ENCODE measurements at regions not wholly inside any gene's neighbourhood (a gene's known extent, or its start where the extent isn't known, plus 50 kb on each side); places are given as distances from the start of the nearest gene placed in this dataset.

- ChIA-PET CTCF (ENCODE audit: low intra/inter-chr PET ratio, low total read pairs) (no interaction called here), POLR2A (no interaction called here)
- Histone ChIP-seq H2AFZ (ENCODE audit: low read length) (no peak overlapping the region), H3K4me2 (ENCODE audit: low read depth, low read length) (no peak overlapping the region), H3K9me3 (ENCODE audit: low read length) (no peaks in the 10 kb centered on the region), H3K79me2 (ENCODE audit: insufficient read depth, low read length) (no peaks in the 10 kb centered on the region), H4K20me1 (ENCODE audit: insufficient read depth, low read length) (no peaks in the 10 kb centered on the region), H3K9ac (ENCODE audit: insufficient read depth, low read depth, low read length) (no peak overlapping the region), H3K27me3 (ENCODE audit: control insufficient read depth in 1 of 2, insufficient read depth in 2 of 2, low read length in 2 of 2) (no peaks in the 10 kb centered on the region), H3K36me3 (replicated peaks in 1 of 2; ENCODE audit: control insufficient read depth in 1 of 2, insufficient read depth in 2 of 2, low read length in 2 of 2) (no peaks in the 10 kb centered on the region), H3K27ac (ENCODE audit: extremely low read length, insufficient read depth, low read length) (no peak overlapping the region), H3K4me1 (ENCODE audit: insufficient read depth, low read length) (no peaks in the 10 kb centered on the region), H3K4me3 (replicated peaks in 1 of 3; ENCODE audit: insufficient read depth in 1 of 3, low read depth in 2 of 3, low read length in 3 of 3) (no peak overlapping the region)
- no peak for ATAC-seq
- BruUV-seq (replicated peaks), result no TSS peak
- DNase-seq (ENCODE audit: low spot score), result no peak
- 45% methylated on average over 1 of the region's 1 CpG for WGBS (ENCODE audit: low lambda C conversion rate)
- FAIRE-seq, result no peak
- intact Hi-C loops (cut with micrococcal nuclease; ENCODE audit: unreplicated experiment), result loop anchor here (2.0 kb wide), 1 partner anchor 16 kb away; no protein-coding TSS in a partner anchor
- in situ Hi-C loops (cut with HindIII; ENCODE audit: extremely low pct_ligation_motif_present, low pct_unique_long_range_greater_than_20kb), result no loop called here
- TF ChIP-seq PLRG1 (conservative IDR thresholded peaks at IDR 0.05) (no peak), SP5 (CRISPR knock-in tag; IDR thresholded peaks at IDR 0.05; ENCODE audit: borderline replicate concordance, low read depth) (no peak), NFKBIZ (CRISPR knock-in tag; IDR thresholded peaks at IDR 0.05) (no peak), SAP130 (CRISPR knock-in tag; IDR thresholded peaks at IDR 0.05; ENCODE audit: low read depth) (no peak), ZC3H13 (CRISPR knock-in tag; IDR thresholded peaks at IDR 0.05) (no peak), KAT8 (CRISPR knock-in tag; IDR thresholded peaks at IDR 0.05) (no peak), YY1 (IDR thresholded peaks at IDR 0.05; ENCODE audit: insufficient read depth, insufficient replicate concordance, low read depth, low read length) (no peak), RFXAP (CRISPR knock-in tag; IDR thresholded peaks at IDR 0.05; ENCODE audit: borderline replicate concordance) (no peak), ZNF33A (CRISPR knock-in tag; IDR thresholded peaks at IDR 0.05; ENCODE audit: borderline replicate concordance) (no peak)
- TF ChIP-seq, protein P1, sequence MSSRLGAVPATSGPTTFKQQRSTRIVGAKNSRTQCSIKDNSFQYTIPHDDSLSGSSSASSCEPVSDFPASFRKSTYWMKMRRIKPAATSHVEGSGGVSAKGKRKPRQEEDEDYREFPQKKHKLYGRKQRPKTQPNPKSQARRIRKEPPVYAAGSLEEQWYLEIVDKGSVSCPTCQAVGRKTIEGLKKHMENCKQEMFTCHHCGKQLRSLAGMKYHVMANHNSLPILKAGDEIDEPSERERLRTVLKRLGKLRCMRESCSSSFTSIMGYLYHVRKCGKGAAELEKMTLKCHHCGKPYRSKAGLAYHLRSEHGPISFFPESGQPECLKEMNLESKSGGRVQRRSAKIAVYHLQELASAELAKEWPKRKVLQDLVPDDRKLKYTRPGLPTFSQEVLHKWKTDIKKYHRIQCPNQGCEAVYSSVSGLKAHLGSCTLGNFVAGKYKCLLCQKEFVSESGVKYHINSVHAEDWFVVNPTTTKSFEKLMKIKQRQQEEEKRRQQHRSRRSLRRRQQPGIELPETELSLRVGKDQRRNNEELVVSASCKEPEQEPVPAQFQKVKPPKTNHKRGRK (CRISPR knock-in tag; IDR thresholded peaks at IDR 0.05), result no peak
These were observed 170.9 kb downstream of the HGF start for GRCh38 chr7:81598951-81599350.

Measured in HepG2 (cell line).